SK-N-SH (cell line): ENCODE measurements at regions not wholly inside any gene's neighbourhood (a gene's known extent, or its start where the extent isn't known, plus 50 kb on each side); places are given as distances from the start of the nearest gene placed in this dataset.

Experiments
- CTCF ChIA-PET: fragments of 300-600, 350-600 bp; formaldehyde crosslinking; extraction: SDS; loops from one replicate; lab custom pipeline; 2021; lab: Yijun Ruan, JAX
- POLR2A ChIA-PET: fragments of 350-600 bp; sonication (Branson Sonifier 250); formaldehyde crosslinking; extraction: SDS; loops from one replicate; lab custom pipeline; 2020; ENCODE audit warnings: antibody characterized with exemption, inconsistent platforms; lab: Yijun Ruan, JAX
- DNase-seq: peaks from one replicate; pipeline ENCODE4 v3.0.0; 2012
- H2AFZ ChIP-seq: fragments of 200-600 bp; sonication (generic); 2 replicates; pipeline ENCODE4 v1.8.1; 2016; ENCODE audit warnings: antibody characterized with exemption, mild to moderate bottlenecking, low read depth
- H3F3A ChIP-seq: fragments of 200-600 bp; sonication (generic); replicated peaks from 2 replicates; pipeline ENCODE3; 2016; ENCODE audit warnings: antibody characterized with exemption, mild to moderate bottlenecking; ENCODE audit not compliant: insufficient read depth
- H3K27ac ChIP-seq, 2 experiments: fragments of 200-500 bp in 1 of 2; fragments of 200-600 bp in 1 of 2; sonication (Bioruptor generic) in 1 of 2; sonication (generic), shearing (Covaris generic) in 1 of 2; 2 replicates each; pipeline versions ENCODE4 v1.5.1 to v1.6.1; 2014 to 2016; ENCODE audit warnings: low read depth in 2 of 2, inconsistent platforms in 1 of 2, low read length in 1 of 2, mild to moderate bottlenecking in 1 of 2, mixed read lengths in 1 of 2
- H3K27me3 ChIP-seq: fragments of 200-600 bp; sonication (generic), shearing (Covaris generic); 2 replicates; pipeline ENCODE4 v1.6.1; 2016; ENCODE audit warnings: mixed run types; ENCODE audit not compliant: insufficient read depth
- H3K36me3 ChIP-seq, 2 experiments: fragments of 200-500 bp in 1 of 2; fragments of 200-600 bp in 1 of 2; sonication (Bioruptor generic) in 1 of 2; sonication (generic) in 1 of 2; replicated peaks in 1 of 2; 2 replicates each; pipeline versions ENCODE3 to v1.5.1; 2014 to 2016; ENCODE audit warnings: low read length in 1 of 2, mild to moderate bottlenecking in 1 of 2; ENCODE audit not compliant: insufficient read depth in 2 of 2, control insufficient read depth in 1 of 2
- H3K4me1 ChIP-seq, 2 experiments: fragments of 200-500 bp in 1 of 2; fragments of 200-600 bp in 1 of 2; sonication (Bioruptor generic) in 1 of 2; sonication (generic), shearing (Covaris generic) in 1 of 2; 2 replicates each; pipeline versions ENCODE4 v1.5.1 to v1.6.1; 2014 to 2016; ENCODE audit warnings: low read depth in 1 of 2, low read length in 1 of 2, mixed run types in 1 of 2; ENCODE audit not compliant: insufficient read depth in 2 of 2, control insufficient read depth in 1 of 2
- H3K4me2 ChIP-seq: fragments of 200-600 bp; sonication (generic), shearing (Covaris generic); 2 replicates; pipeline ENCODE4 v1.6.1; 2017; ENCODE audit warnings: mixed run types
- H3K4me3 ChIP-seq, 2 experiments: fragments of 200-500 bp in 1 of 2; fragments of 200-600 bp in 1 of 2; sonication (Bioruptor generic) in 1 of 2; sonication (generic), shearing (Covaris generic) in 1 of 2; 2 replicates each; pipeline versions ENCODE4 v1.5.1 to v1.8.1; 2014 to 2016; ENCODE audit warnings: low read depth in 2 of 2, inconsistent platforms in 1 of 2, low read length in 1 of 2, mild to moderate bottlenecking in 1 of 2, mixed read lengths in 1 of 2, moderate library complexity in 1 of 2
- H3K79me2 ChIP-seq: fragments of 200-600 bp; sonication (generic); 2 replicates; pipeline ENCODE4 v1.8.1; 2017; ENCODE audit warnings: mild to moderate bottlenecking; ENCODE audit not compliant: insufficient read depth
- H3K9ac ChIP-seq: fragments of 200-600 bp; sonication (generic); 2 replicates; pipeline ENCODE4 v1.6.1; 2017; ENCODE audit warnings: mixed run types
- H3K9me2 ChIP-seq: fragments of 200-600 bp; sonication (generic); 2 replicates; pipeline ENCODE4 v1.6.1; 2017; ENCODE audit warnings: mixed run types
- H3K9me3 ChIP-seq: fragments of 200-600 bp; sonication (generic); 2 replicates; pipeline ENCODE4 v1.6.1; 2017; ENCODE audit warnings: mixed run types, mild to moderate bottlenecking, moderate library complexity
- H4K20me1 ChIP-seq: fragments of 200-600 bp; sonication (generic); 2 replicates; pipeline ENCODE4 v1.6.1; 2017; ENCODE audit warnings: mild to moderate bottlenecking, mixed run types; ENCODE audit not compliant: insufficient read depth
- CTCF ChIP-seq: fragments of 200-600 bp; sonication (generic); IDR thresholded peaks from 2 replicates; pipeline ENCODE4 v1.6.1; 2017; ENCODE audit warnings: antibody characterized with exemption, mild to moderate bottlenecking, moderate library complexity
- ELF1 ChIP-seq: IDR thresholded peaks from 2 replicates; pipeline ENCODE4 v1.4.0; 2012
- FOSL2 ChIP-seq: IDR thresholded peaks from 2 replicates; pipeline ENCODE4 v1.4.0; 2012; ENCODE audit warnings: low read depth, mild to moderate bottlenecking, moderate library complexity, borderline replicate concordance
- MEF2A ChIP-seq: IDR thresholded peaks from 2 replicates; pipeline ENCODE4 v1.4.0; 2012; ENCODE audit warnings: low read depth, borderline replicate concordance
- NFIC ChIP-seq: IDR thresholded peaks from 2 replicates; pipeline ENCODE4 v1.4.0; 2012; ENCODE audit warnings: borderline replicate concordance
- PBX3 ChIP-seq: IDR thresholded peaks from 2 replicates; pipeline ENCODE4; 2012
- REST ChIP-seq: IDR thresholded peaks from 2 replicates; pipeline ENCODE4 v1.6.1; 2012; ENCODE audit warnings: mild to moderate bottlenecking, low read depth, low read length, moderate library complexity
- RFX5 ChIP-seq: IDR thresholded peaks from 2 replicates; pipeline ENCODE4 v1.6.1; 2012; ENCODE audit warnings: mild to moderate bottlenecking, improper control_type of control experiment, low read length
- RXRA ChIP-seq: IDR thresholded peaks from 2 replicates; pipeline ENCODE4 v1.4.0; 2012; ENCODE audit warnings: low read depth, mild to moderate bottlenecking, borderline replicate concordance
- SMC3 ChIP-seq: IDR thresholded peaks from 2 replicates; pipeline ENCODE4 v1.6.1; 2012; ENCODE audit warnings: low read depth, low read length, improper control_type of control experiment
- TCF12 ChIP-seq: IDR thresholded peaks from 2 replicates; pipeline ENCODE4 v1.4.0; 2012
- TEAD4 ChIP-seq: IDR thresholded peaks from 2 replicates; pipeline ENCODE4 v1.4.0; 2012; ENCODE audit warnings: mild to moderate bottlenecking, borderline replicate concordance; ENCODE audit not compliant: insufficient read depth
- USF2 ChIP-seq: fragments of 150-350 bp; IDR thresholded peaks from 2 replicates; pipeline ENCODE4 v1.6.1; 2017; ENCODE audit warnings: antibody characterized with exemption, low read length, low read depth, borderline replicate concordance
- WGBS: methylation state at CpG from one replicate; pipeline ENCODE4 v1.1.6; 2017; ENCODE audit warnings: low lambda C conversion rate; 5-methylcytosine and 5-hydroxymethylcytosine counted together

- Histone ChIP-seq H3K9ac (no peak overlapping the region), H3K9me2 (no peaks in the 10 kb centered on the region), H3K4me3 (no peak overlapping the region), H3K79me2 (no peaks in the 10 kb centered on the region), H3K27ac (peak overlapping the region in 1 of 2 experiments; percentile 32; a peak in 1 of 4 replicates), H3K27me3 (no peaks in the 10 kb centered on the region), H4K20me1 (no peaks in the 10 kb centered on the region), H2AFZ (no peak overlapping the region), H3K4me1 (no peaks in the 10 kb centered on the region), H3K9me3 (no peaks in the 10 kb centered on the region), H3F3A (no peaks in the 10 kb centered on the region), H3K36me3 (no peaks in the 10 kb centered on the region), H3K4me2 (no peak overlapping the region)
- no peak for DNase-seq
- no peak for TF ChIP-seq RFX5
- peak; percentile 33; the same call in 1 of the 2 replicates for TF ChIP-seq TCF12
- no peak for TF ChIP-seq USF2
- TF ChIP-seq RXRA, result no peak
- ChIA-PET CTCF (no interaction called here), POLR2A (no interaction called here)
- 14% methylated on average over 2 of the region's 2 CpGs for WGBS
Observed at GRCh38 chr14:44778604-44779003, 183.1 kb downstream of the KLHL28 start.

- no peaks in the 10 kb centered on the region for H4K20me1 ChIP-seq
- POLR2A ChIA-PET, result no interaction called here
- TF ChIP-seq NFIC (no peak), TEAD4 (no peak), ELF1 (no peak), MEF2A (no peak)
- no peaks in the 10 kb centered on the region for H3K4me1 ChIP-seq
- no peak for DNase-seq
- WGBS, result 10% methylated on average over 5 of the region's 5 CpGs
- no peak overlapping the region for H3K9ac ChIP-seq
- no peaks in the 10 kb centered on the region for H3K36me3 ChIP-seq
- CTCF ChIA-PET, result no interaction called here
- no peaks in the 10 kb centered on the region for H3F3A ChIP-seq
- no peaks in the 10 kb centered on the region for H3K9me3 ChIP-seq
- H3K27ac ChIP-seq, result no peak overlapping the region
- no peak overlapping the region for H2AFZ ChIP-seq
- H3K4me3 ChIP-seq, result no peak overlapping the region
- no peaks in the 10 kb centered on the region for H3K79me2 ChIP-seq
- H3K9me2 ChIP-seq, result no peaks in the 10 kb centered on the region
- no peak overlapping the region for H3K4me2 ChIP-seq
- H3K27me3 ChIP-seq, result no peaks in the 10 kb centered on the region
Observed at GRCh38 chr14:44777584-44777983, 184.2 kb downstream of the KLHL28 start.

- no peak overlapping the region for H2AFZ ChIP-seq
- no peak overlapping the region for H3K4me3 ChIP-seq
- ChIA-PET CTCF (no interaction called here), POLR2A (no interaction called here)
- DNase-seq, result no peak
- no peak overlapping the region for H3K4me2 ChIP-seq
- no peaks in the 10 kb centered on the region for H3K27me3 ChIP-seq
- no peaks in the 10 kb centered on the region for H3F3A ChIP-seq
- H4K20me1 ChIP-seq, result no peaks in the 10 kb centered on the region
- no peaks in the 10 kb centered on the region for H3K4me1 ChIP-seq
- no peaks in the 10 kb centered on the region for H3K36me3 ChIP-seq
- 9% methylated on average over 1 of the region's 3 CpGs for WGBS
- no peaks in the 10 kb centered on the region for H3K9me2 ChIP-seq
- H3K9ac ChIP-seq, result no peak overlapping the region
- H3K9me3 ChIP-seq, result no peaks in the 10 kb centered on the region
- H3K79me2 ChIP-seq, result no peaks in the 10 kb centered on the region
- H3K27ac ChIP-seq, result no peak overlapping the region
- TF ChIP-seq FOSL2 (no peak), REST (no peak), CTCF (no peak), PBX3 (no peak), TEAD4 (no peak), NFIC (no peak), SMC3 (no peak), MEF2A (no peak)
Observed at GRCh38 chr14:44775248-44775647, 186.5 kb downstream of the KLHL28 start.
